GM12891 (cell line): ENCODE measurements at regions not wholly inside any gene's neighbourhood (a gene's known extent, or its start where the extent isn't known, plus 50 kb on each side); places are given as distances from the start of the nearest gene placed in this dataset.

ENCODE experiments used
- DNase-seq: peaks from one replicate; pipeline ENCODE4 v3.0.0; 2011; ENCODE audit warnings: low spot score; ENCODE audit not compliant: insufficient read length
- FAIRE-seq: peaks from 2 replicates; lab custom pipeline; 2011; peaks lifted over from hg19 to GRCh38; lab: Jason Lieb, UNC
- PAX5 ChIP-seq: IDR thresholded peaks from 2 replicates; pipeline ENCODE4 v1.6.1; 2011; ENCODE audit warnings: low read length, moderate library complexity, mild to moderate bottlenecking; ENCODE audit not compliant: insufficient read depth, severe bottlenecking
- POLR2A ChIP-seq: IDR thresholded peaks from 2 replicates; pipeline ENCODE4 v1.6.1; 2011; ENCODE audit warnings: low read depth, low read length, control low read depth
- POLR2AphosphoS5 ChIP-seq: IDR thresholded peaks from 2 replicates; pipeline ENCODE4 v1.6.1; 2011; ENCODE audit warnings: low read depth, low read length, control low read depth
- POU2F2 ChIP-seq: IDR thresholded peaks from 2 replicates; pipeline ENCODE4 v1.6.1; 2011; ENCODE audit warnings: low read depth, mild to moderate bottlenecking, control low read depth, low read length, moderate library complexity
- SPI1 ChIP-seq: IDR thresholded peaks from 2 replicates; pipeline ENCODE4 v1.6.1; 2011; ENCODE audit warnings: low read depth, low read length, control low read depth
- TAF1 ChIP-seq: IDR thresholded peaks from 2 replicates; pipeline ENCODE4 v1.6.1; 2011; ENCODE audit warnings: low read depth, low read length, control low read depth

DNA sequence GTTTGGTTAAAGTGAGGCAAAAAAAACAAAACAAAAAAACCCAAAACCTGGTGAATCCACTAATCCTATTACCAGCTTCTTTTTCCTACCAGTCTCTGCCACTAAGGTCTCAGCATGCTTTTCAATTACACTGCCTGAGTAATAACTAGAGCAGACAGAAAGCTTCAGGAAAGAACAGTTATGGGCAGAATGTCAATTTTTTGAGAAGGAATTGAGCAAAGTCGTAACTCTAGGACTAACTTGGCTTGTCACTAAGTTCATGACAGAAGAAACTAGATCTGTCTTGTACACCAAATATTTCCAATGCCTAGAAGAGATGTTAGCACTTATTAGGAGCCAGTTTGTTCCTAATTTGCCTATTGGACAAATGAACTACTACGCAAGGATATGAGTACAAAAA lies 148.8 kb upstream of the CNOT2 start:
- DNase-seq = no peak
- no peak for TF ChIP-seq POU2F2
- no peak for TF ChIP-seq TAF1
- TF ChIP-seq SPI1 = no peak
- no peak for TF ChIP-seq POLR2A
- no peak for TF ChIP-seq POLR2AphosphoS5
- no peak for TF ChIP-seq PAX5
- no peak for FAIRE-seq

DNA sequence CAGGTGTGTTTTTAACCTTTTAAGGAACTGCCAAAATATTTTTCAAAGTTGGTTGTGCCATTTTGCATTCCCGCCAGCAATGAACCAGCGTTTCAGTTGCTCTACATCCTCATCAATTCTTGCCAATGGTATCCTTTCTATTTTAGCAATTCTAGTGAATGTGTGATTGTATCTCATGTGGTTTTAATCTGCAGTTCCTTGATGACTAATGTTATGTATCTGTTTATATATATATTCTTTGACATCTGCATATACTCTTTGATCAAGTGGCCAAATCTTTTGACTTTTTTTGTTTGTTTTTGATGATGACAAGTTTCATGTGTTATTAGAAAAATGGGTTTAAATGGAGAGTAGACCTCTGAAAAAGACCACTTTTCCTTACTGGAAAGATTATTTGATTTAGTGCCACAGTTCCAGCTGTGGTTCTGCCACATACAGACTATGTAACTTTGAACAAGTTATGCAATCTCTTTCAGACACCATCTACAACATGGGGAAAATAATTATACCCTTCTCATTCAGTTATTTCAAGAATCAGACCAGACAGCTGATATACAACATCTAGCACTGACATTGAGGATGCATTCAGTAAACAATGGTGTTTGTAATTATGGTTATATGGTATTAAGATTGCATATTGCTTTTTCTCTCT lies 146.3 kb upstream of the CNOT2 start:
- FAIRE-seq = no peak
- DNase-seq = no peak
- TF ChIP-seq POLR2A = no peak
- no peak for TF ChIP-seq POU2F2
- no peak for TF ChIP-seq POLR2AphosphoS5
- TF ChIP-seq SPI1 = no peak
- no peak for TF ChIP-seq PAX5
- no peak for TF ChIP-seq TAF1

GRCh38 chr12:70101064-70101463 lies 142.2 kb upstream of the CNOT2 start:
- DNase-seq = no peak
- no peak for FAIRE-seq
- TF ChIP-seq SPI1 (no peak), POU2F2 (no peak)

DNA sequence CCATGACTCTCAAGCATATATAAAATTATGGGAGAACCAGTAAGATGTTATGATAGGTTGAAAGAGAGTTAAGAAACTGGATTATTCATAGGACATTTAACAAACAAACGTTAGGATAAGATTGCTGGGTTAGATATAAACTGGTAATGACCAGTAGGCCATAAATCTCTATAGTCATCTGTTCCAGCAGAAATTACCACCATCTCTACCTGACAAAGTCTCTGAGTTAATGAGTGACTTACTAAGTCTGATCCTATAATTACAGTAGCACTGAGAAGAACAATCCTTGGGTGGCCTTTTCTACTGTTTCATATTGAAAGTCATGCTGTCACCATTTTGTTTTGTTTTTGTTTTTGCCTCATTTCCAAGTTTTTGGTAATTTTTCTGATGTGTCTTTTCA lies 136.9 kb upstream of the CNOT2 start:
- TF ChIP-seq SPI1 = no peak
- no peak for TF ChIP-seq TAF1
- no peak for TF ChIP-seq POLR2AphosphoS5
- TF ChIP-seq POU2F2 = no peak
- no peak for TF ChIP-seq POLR2A
- no peak for TF ChIP-seq PAX5
- no peak for DNase-seq
- FAIRE-seq = no peak

GRCh38 chr12:70110085-70110484 lies 133.1 kb upstream of the CNOT2 start:
- TF ChIP-seq PAX5 = no peak
- no peak for TF ChIP-seq POLR2A
- FAIRE-seq (no peak), DNase-seq (no peak)

GRCh38 chr12:70117670-70118069 lies 125.6 kb upstream of the CNOT2 start:
- TF ChIP-seq SPI1 = no peak
- no peak for TF ChIP-seq POU2F2
- no peak for TF ChIP-seq POLR2AphosphoS5
- TF ChIP-seq POLR2A = no peak
- FAIRE-seq = no peak
- DNase-seq = no peak

- DNase-seq (no peak), FAIRE-seq (no peak)
- TF ChIP-seq TAF1 = no peak
- no peak for TF ChIP-seq SPI1
- no peak for TF ChIP-seq PAX5
- no peak for TF ChIP-seq POLR2A
- TF ChIP-seq POU2F2 = no peak
- TF ChIP-seq POLR2AphosphoS5 = no peak
These were observed 122.3 kb upstream of the CNOT2 start for GRCh38 chr12:70120970-70121369.

DNA sequence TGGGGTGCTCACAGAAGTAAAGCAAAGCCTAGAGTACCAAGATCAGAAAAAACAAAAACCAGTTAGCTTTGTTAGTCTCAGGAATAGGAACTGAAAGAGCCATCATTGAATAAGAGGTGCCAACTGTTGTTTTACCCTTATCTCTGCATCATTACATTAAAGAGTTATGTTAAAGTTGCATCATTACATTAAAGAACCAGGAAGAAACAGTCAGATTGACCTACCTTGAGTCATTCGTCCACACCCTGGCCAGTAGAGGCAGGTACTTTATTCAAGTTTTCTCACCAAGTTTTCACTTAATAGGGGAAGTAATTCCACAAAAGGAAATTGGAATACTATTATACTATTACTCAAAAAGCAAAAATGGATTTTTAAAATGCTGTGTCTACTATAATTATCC lies 121.7 kb upstream of the CNOT2 start:
- TF ChIP-seq POU2F2 = no peak
- TF ChIP-seq PAX5 = no peak
- no peak for TF ChIP-seq POLR2AphosphoS5
- no peak for TF ChIP-seq SPI1
- no peak for TF ChIP-seq TAF1
- TF ChIP-seq POLR2A = no peak
- FAIRE-seq (no peak), DNase-seq (no peak)

DNA sequence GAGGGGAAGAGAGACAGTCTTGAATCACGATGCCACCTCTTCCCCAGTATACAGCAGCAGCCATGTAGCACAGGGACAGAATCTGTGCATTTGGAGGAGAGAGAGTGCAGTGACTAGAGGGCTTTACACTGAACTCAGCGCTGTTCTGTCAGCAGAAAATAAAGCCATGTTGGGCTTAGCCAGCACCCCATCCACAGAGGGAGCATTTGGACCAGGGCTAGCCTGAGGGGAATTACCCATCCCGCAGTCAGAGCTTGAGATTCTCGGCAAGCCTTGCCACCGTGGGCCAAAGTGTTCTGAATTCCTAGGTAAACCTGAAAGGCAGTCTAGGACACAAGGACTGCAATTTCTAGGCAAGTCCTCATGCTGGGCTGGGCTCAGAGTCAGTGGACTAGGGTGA lies 120.4 kb upstream of the CNOT2 start:
- FAIRE-seq (no peak), DNase-seq (no peak)
- no peak for TF ChIP-seq TAF1
- TF ChIP-seq SPI1 = no peak
- no peak for TF ChIP-seq POU2F2
- TF ChIP-seq POLR2AphosphoS5 = no peak
- TF ChIP-seq POLR2A = no peak
- no peak for TF ChIP-seq PAX5

DNA sequence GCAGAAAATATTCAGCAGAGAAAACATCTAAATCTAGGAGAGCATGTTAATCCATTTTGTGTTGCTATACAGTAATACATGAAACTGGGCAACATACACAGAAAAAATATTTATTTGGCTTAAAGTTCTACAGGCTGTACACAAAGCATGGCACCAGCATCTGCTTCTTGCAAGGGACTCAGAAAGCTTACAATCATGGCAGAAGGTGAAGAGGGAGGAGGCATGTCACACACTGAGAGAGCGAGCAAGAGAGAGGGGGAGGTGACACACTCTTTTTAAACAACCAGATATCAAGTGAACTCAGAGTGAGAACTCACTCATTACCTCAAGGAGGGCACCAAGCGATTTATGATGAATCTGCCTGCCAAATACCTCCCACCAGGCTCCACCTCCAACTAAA lies 94.2 kb upstream of the CNOT2 start:
- no peak for FAIRE-seq
- no peak for DNase-seq
- TF ChIP-seq POLR2A = no peak
- TF ChIP-seq POLR2AphosphoS5 = no peak
- TF ChIP-seq PAX5 = no peak
- TF ChIP-seq POU2F2 = no peak

GRCh38 chr12:70149665-70150064 lies 93.6 kb upstream of the CNOT2 start:
- TF ChIP-seq POLR2AphosphoS5 (no peak), POU2F2 (no peak), SPI1 (no peak), PAX5 (no peak), TAF1 (no peak), POLR2A (no peak)
- no peak for DNase-seq
- FAIRE-seq = no peak
